ENCODE measurements at regions not wholly inside any gene's neighbourhood (a gene's known extent, or its start where the extent isn't known, plus 50 kb on each side); places are given as distances from the start of the nearest gene placed in this dataset.

DNA sequence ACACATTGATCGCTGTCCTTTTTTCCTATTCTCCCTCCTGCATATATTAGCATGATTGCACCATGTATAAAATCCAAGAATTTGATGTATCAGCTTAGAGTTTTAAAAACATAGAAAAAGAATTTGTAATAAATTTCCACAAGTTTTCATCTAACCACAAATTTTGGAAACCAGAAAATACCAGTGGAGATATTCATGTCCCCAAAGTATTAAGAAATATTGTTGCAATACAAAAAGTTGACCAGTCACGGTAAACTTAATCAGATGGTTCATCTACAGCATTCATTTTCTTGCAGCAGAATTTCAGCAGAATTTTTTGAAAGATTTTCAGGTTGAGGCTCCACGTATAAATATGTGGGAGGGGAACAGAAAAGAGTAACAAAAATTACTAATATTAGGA is 500.9 kb upstream of the MDFIC2 start:
- Histone ChIP-seq H3K4me1 (no peaks in the 10 kb centered on the region), H3K4me3 (ENCODE audit: low read depth, low read length) (no peak overlapping the region), H3K27me3 (peaks cover 9% of the 10 kb centered on the region), H3K9me3 (no peaks in the 10 kb centered on the region), H3K36me3 (no peaks in the 10 kb centered on the region)
- DNase-seq, result no peak
- TF ChIP-seq, protein P1, sequence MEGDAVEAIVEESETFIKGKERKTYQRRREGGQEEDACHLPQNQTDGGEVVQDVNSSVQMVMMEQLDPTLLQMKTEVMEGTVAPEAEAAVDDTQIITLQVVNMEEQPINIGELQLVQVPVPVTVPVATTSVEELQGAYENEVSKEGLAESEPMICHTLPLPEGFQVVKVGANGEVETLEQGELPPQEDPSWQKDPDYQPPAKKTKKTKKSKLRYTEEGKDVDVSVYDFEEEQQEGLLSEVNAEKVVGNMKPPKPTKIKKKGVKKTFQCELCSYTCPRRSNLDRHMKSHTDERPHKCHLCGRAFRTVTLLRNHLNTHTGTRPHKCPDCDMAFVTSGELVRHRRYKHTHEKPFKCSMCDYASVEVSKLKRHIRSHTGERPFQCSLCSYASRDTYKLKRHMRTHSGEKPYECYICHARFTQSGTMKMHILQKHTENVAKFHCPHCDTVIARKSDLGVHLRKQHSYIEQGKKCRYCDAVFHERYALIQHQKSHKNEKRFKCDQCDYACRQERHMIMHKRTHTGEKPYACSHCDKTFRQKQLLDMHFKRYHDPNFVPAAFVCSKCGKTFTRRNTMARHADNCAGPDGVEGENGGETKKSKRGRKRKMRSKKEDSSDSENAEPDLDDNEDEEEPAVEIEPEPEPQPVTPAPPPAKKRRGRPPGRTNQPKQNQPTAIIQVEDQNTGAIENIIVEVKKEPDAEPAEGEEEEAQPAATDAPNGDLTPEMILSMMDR (IDR thresholded peaks at IDR 0.05; ENCODE audit: low read depth, low read length), result no peak

DNA sequence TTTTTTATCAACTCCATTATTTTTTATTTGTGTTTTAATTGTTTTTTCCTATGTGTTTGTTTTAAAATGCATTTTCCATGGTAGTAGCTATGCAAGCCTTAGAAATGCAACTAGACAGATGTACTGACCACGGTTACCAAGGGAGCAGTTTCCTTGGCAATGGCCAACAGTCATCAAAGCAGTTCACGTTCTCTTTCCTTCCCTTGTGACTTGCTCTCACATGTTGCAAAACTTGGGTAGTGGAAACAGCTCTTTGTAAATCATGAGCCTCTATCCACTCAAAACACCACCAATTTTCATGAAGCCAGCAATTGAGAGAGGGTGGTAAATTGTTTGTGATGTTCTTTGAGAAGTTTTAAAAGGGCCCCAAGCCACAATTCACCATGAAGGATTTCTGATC is 499.4 kb upstream of the MDFIC2 start:
- Histone ChIP-seq H3K4me3 (ENCODE audit: low read depth, low read length) (no peak overlapping the region), H3K9me3 (no peaks in the 10 kb centered on the region), H3K4me1 (no peaks in the 10 kb centered on the region), H3K27me3 (peaks cover 9% of the 10 kb centered on the region), H3K36me3 (no peaks in the 10 kb centered on the region)
- TF ChIP-seq, protein P1 (IDR thresholded peaks at IDR 0.05; ENCODE audit: low read depth, low read length), result no peak
- DNase-seq, result no peak

DNA sequence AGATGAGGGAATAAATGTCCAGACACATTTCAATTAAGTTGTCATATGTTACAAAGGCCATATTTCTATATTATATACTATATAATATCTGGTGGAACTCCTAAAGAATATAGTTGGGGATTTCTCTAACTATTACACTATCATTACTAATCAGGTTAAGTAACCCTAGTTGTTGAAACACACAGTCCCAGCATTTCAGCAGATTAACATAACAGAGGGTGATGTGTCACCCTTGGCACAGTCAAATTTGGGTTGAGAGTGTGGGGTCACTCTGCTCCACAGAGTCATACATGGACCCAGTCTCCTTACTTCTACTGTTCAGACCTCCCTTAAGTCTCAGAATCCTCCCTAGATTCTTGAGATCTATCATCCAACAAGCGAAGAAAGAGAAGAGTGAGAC is 496.4 kb upstream of the MDFIC2 start:
- Histone ChIP-seq H3K27me3 (peaks cover 4% of the 10 kb centered on the region; the same call in 1 of the 2 replicates), H3K36me3 (no peaks in the 10 kb centered on the region), H3K9me3 (no peaks in the 10 kb centered on the region), H3K4me1 (no peaks in the 10 kb centered on the region), H3K4me3 (ENCODE audit: low read depth, low read length) (no peak overlapping the region)
- TF ChIP-seq, protein P1 (IDR thresholded peaks at IDR 0.05; ENCODE audit: low read depth, low read length), result no peak
- no peak for DNase-seq

DNA sequence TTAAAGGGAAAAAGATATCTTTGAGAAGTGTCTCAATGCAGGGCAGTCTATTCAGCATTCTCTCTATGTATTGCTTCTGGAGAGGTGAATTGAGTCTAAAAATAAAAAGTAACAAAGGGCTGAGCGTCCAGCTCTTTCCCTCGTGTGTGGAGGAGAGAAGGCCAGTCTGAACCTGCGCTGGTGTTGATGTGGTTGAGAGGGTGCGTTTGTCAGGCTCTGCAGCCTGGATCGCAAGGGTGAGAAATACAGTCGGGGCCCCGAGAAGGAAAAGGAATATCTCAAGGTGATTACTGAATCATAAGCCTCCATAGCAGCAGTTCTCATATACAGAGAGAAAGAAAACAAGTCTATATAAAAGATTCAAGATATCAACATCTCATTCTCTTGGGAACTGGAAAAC is 494.1 kb upstream of the MDFIC2 start:
- Histone ChIP-seq H3K27me3 (peaks cover 5% of the 10 kb centered on the region; the same call in 1 of the 2 replicates), H3K36me3 (no peaks in the 10 kb centered on the region), H3K4me3 (ENCODE audit: low read depth, low read length) (no peak overlapping the region), H3K9me3 (no peaks in the 10 kb centered on the region), H3K4me1 (no peaks in the 10 kb centered on the region)
- TF ChIP-seq, protein P1 (IDR thresholded peaks at IDR 0.05; ENCODE audit: low read depth, low read length), result no peak
- no peak for DNase-seq

DNA sequence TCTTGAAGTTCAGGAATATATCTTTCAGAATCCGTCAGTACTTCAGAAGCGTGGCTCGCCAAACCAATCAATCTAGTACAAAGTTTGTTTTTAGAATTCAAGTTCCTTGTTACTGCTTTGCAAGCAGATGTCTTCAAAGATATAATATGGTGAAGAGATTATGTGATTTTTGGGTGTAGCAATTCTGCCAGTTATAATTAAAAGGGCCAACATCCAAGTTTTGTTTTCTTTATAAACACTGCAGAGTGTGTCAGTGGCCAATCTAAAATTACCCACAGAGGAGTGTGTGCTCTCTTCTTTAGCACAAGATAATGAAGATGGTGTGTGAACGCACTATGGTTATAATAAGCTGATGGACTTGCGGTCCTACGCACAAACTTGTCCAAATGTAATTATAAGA is 493.6 kb upstream of the MDFIC2 start:
- Histone ChIP-seq H3K9me3 (no peaks in the 10 kb centered on the region), H3K4me3 (ENCODE audit: low read depth, low read length) (no peak overlapping the region), H3K4me1 (no peaks in the 10 kb centered on the region), H3K27me3 (peaks cover 5% of the 10 kb centered on the region; the same call in 1 of the 2 replicates), H3K36me3 (no peaks in the 10 kb centered on the region)
- TF ChIP-seq, protein P1 (IDR thresholded peaks at IDR 0.05; ENCODE audit: low read depth, low read length), result no peak
- no peak for DNase-seq

DNA sequence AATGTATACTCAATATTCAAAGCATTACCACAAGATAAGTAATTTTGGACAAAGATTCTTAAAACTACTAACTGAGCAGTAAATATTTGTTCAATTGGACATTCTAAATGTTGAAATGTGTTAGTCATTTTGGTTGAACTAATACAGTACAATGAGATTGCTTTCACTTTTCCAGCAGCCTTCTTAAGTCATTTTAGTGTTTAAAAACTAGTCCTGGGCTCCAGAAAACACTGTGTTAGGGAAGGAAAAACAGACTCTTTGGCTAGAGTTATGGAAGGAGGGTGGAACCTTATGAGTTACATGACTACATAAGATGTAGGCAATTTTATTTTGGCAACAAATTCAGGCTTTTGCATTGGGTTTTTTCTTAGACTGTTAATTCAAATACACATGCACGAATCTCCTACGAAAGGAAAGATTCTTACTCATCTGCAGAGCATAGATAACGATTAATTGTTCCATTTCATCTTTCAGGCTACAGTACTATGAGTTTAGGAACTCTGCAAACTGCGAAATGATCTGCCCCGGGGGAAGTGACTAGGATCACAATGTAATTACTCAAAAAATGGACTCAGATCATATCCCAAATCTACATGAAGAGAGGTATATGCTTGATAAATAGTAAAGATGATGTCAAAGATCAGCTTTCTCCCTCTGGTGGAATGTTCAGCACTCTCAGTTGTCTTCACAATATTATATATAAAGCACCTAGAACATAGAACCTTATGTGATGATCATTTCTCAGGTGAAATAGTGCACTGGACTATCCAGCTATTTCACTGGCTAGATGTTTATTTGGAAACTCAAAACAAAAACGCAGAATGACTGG is 492.8 kb upstream of the MDFIC2 start:
- no peaks in the 10 kb centered on the region for H3K36me3 ChIP-seq
- H3K27me3 ChIP-seq, result peaks cover 5% of the 10 kb centered on the region; the same call in 1 of the 2 replicates
- H3K4me1 ChIP-seq, result no peaks in the 10 kb centered on the region
- DNase-seq, result no peak
- no peak overlapping the region for H3K4me3 ChIP-seq (ENCODE audit: low read depth, low read length)
- H3K9me3 ChIP-seq, result no peaks in the 10 kb centered on the region
- TF ChIP-seq, protein P1 (IDR thresholded peaks at IDR 0.05; ENCODE audit: low read depth, low read length), result no peak

All from BE2C (cell line).